HG03575 (cell line): ENCODE measurements at regions not wholly inside any gene's neighbourhood (a gene's known extent, or its start where the extent isn't known, plus 50 kb on each side); places are given as distances from the start of the nearest gene placed in this dataset.
"Not testable (repeated sequence)": the region's sequence is repeated elsewhere in the genome, so short reads cannot be mapped to it uniquely, and the experiment has no call there.

ENCODE experiments used
- ATAC-seq: cut with Tn5 transposase; IDR thresholded peaks from one replicate; pipeline ENCODE4 v1.9.1; 2021; ENCODE audit not compliant: unreplicated experiment, insufficient number of reproducible peaks, low FRiP score; ENCODE audit errors: extremely low read depth

- no peak for ATAC-seq
These were observed 114.0 kb upstream of the RAB4A start for GRCh38 chr1:229156872-229157271.

GRCh38 chr1:229157480-229157879 is 113.4 kb upstream of the RAB4A start:
- ATAC-seq, result no peak

- ATAC-seq, result no peak
These were observed 112.5 kb upstream of the RAB4A start for GRCh38 chr1:229158341-229158921.

GRCh38 chr1:229158927-229159326 is 112.0 kb upstream of the RAB4A start:
- no peak for ATAC-seq

DNA sequence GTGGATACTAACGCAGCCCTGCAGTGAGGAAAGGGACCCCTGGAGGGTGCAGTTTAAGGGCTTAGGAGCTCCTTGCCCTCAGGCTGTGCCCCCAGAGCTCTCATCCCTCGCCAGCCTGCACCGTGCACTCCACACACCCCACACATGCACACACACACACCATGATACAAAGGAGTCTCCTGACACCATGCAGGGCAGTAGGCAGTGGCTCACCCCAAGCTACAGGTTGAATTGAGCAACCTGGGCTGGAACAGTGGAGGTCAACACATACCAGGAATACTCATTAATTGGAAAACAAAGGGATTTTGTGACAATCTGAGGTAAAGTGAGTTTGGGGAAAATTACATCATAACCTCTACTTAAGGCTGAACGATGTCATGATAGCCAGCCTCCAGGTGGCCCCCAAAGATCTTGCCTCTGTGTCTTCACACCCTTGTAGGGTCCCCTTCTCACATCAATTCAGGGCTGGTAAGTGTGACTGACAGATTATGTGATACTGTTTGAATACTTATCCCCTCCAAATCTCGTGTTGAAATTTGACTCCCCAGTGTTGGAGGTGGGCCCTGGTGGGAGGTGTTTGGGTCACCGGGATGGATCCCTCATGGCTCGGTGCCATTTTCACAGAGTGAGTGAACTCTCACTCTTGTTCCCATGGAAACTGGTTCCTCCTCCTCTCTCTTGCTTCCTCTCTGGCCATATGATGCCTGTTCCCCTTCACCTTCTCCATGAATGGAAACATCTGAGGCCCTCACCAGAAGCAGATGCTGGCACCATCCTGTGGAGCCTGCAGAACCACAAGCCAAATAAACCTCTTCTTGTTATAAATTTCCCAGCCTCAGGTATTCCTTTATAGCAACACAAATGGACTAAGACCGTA is 111.0 kb upstream of the RAB4A start:
- no peak for ATAC-seq

- ATAC-seq, result no peak
These were observed 109.2 kb upstream of the RAB4A start for GRCh38 chr1:229161740-229162139.

DNA sequence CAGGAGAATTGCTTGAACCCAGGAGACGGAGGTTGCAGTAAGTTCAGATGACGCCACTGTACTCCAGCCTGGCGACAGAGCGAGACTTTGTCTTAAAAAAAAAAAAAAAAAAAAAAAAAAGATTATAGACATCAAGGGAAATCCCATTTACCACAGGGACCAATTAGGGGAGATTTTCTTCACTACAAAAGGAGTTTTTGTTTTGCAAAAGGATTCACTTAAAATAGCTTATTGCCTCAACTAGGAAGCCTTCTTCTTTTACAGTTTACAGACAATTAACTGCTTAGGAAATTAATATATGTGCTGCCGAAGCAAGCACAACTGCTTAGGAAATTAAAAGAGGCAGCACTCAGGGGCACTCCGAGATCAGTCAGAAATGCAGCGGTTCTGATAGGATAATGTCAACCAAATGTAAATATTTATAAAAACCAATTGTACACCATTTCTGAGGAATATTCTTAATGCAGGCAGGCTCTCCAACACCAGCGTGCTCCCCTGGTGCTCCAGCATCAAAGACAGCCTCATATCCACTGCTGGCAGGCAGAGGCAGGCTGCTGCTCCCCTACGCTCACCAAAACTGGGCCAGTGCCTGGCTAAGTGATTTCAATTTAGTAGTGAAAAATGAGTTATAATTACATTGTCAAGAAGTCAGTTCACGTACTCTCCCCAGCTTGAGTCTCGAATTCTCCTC is 107.9 kb upstream of the RAB4A start:
- ATAC-seq, result no peak

- ATAC-seq, result no peak
These were observed 106.6 kb upstream of the RAB4A start for GRCh38 chr1:229164348-229164747.

GRCh38 chr1:229164836-229165735 is 105.8 kb upstream of the RAB4A start:
- no peak for ATAC-seq

DNA sequence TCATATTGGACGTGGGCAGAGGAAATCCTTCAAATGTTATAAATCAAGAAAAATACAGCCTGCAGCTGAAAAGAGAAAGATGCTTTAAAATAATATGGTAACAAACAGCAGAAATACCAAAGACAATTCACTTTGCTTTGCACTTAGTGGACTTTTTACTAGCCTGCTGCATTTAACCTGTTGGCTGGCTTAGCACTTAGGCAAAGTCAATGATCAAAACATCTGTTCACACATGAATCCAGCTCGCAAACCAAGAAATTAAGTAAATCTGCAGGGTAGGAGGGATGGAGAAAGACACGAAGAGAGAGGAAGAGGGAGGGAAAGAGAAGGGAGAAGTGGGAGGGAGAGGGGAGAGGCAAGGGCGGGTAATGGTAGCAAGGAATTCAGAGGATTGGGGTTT is 103.6 kb upstream of the RAB4A start:
- no peak for ATAC-seq

DNA sequence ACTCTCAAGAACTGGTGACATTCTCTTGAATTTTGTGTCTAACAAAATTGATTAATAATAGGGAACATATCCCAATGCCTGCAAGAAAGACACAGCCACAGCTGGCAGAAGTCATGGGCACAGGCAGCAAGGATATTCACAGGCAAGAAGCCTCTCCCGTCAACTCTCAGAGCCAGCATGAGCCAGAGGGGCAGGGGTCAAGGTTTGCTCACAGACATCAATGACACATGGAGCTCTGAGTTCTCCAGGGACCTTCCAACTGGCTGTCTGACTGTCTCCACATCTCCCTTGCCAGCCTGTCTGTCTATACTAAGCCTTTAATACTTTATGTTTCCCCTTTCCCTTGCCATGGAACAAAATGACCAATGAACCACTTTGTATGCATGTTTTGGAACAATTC is 101.5 kb upstream of the RAB4A start:
- ATAC-seq, result no peak

- ATAC-seq, result no peak
These were observed 100.6 kb upstream of the RAB4A start for GRCh38 chr1:229170274-229170673.

DNA sequence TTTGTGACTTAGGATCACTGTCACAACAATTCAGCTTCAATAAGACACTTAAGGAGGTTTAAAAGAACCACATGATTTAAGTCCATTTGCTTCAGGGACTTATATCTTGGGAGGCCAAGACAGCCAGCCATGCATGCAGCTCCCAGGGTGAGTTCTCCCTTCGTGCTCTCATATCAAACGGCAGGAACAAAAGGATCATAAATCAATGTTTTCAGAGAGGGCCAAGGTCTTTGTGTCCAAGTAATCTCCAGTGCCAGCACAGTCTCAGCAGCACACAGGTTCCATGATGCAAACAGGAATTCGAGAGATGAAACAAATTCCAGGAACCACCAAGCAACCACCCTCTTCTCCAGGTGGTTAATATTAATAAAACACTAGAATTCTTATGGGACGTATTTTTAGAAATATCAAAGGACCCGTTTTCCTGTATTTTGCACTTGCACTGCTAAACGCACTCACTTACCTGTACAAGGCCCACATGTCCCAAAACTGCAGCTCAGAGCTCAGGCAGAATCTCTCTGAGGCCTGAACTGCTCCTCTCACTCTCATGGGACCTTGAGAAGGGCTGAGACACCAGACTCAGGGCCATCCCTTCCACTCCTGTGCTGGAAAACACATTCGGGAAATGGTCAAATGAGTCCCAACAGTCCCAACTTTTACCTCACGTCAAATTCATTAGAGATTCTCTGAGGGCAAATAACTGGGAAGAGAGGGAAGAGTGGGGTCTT is 100.0 kb upstream of the RAB4A start:
- ATAC-seq, result no peak

DNA sequence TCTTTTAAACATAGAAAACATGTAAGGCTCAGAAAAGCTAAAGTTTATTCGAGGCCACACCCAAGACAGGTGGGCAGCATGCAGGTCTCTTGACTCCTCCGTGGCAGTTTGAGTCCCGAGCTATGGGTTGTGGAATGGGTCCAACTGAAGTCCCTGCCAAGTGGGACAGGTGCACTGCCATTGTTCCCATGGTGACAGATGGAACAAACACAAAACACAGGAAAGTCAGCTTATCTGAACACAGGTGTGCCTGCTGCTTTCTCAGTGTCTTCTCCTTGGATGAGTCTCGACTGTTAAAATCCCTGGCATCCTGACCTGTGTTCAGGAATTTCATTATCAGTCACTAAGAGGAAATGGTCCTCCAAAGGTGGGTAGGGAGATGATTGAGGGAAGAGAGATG is 99.0 kb upstream of the RAB4A start:
- no peak for ATAC-seq

DNA sequence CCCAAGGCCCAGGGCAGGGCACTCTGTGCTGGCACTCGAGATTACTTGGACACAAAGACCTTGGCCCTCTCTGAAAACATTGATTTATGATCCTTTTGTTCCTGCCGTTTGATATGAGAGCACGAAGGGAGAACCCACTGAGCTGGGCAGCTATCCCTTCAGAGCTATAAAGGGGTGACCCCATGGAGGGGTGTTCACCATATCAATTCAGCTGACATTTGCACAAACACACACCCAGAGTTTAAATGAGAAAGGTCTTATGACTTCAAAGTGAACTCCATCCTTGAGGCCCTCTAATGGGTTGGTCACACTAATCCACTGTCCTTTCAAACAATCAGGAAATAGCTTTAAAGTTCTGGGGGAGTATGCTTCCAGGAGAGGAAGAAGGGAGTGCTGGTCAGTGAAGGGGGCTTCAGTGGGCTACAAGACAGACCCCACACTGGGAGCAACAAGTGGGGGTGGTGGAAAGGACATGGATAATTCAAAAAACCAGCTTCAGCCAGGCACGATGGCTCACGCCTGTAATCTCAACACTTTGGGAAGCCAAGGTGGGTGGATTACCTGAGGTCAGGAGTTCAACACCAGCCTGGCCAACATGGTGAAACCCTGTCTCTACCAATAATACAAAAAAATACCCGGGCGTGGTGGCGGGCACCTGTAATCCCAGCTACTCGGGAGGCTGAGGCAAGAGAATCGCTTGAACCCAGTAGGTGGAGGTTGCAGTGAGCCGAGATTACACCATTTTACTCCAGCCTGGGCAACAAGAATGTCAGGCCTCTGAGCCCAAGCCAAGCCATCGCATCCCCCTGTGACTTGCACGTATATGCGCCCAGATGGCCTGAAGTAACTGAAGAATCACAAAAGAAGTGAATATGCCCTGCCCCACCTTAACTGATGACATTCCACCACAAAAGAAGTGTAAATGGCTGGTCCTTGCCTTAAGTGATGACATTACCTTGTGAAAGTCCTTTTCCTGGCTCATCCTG is 97.1 kb upstream of the RAB4A start:
- not testable (repeated sequence) for ATAC-seq

DNA sequence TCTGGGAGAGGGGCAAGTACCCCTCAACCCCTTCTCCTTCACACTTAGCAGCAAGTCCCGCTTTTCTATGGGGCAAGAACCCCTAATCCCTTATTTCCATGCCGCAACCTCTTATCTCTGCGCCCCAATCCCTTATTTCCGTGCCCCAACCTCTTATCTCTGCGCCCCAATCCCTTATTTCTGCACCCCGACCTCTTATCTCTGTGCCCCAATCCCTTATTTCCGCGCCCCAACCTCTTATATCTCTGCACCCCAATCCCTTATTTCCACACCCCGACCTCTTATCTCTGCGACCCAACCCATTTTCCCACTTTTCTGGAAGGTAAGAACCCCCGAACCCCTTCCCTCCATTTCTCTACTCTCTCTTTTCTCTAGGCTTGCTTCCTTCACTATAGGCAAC is 95.6 kb upstream of the RAB4A start:
- not testable (repeated sequence) for ATAC-seq

DNA sequence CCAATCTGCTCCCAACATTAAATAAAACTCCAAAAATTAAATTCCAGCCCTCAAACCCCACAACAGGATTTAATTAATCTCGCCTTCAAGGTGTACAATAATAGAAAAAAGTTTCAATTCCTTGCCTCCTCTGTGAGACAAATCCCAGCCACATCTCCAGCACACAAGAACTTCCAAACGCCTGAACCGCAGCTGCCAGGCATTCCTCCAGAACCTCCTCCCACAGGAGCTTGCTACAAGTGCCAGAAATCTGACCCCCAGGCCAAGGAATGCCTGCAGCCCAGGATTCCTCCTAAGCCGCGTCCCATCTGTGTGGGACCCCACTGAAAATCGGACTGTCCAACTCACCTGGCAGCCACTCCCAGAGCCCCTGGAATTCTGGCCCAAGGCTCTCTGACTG is 94.5 kb upstream of the RAB4A start:
- not testable (repeated sequence) for ATAC-seq
